ENCODE measurements at regions not wholly inside any gene's neighbourhood (a gene's known extent, or its start where the extent isn't known, plus 50 kb on each side); places are given as distances from the start of the nearest gene placed in this dataset.

- DNase-seq (ENCODE audit: low spot score) = no peak
Observed at GRCh38 chrX:65034292-65034667, 58.0 kb upstream of the ZC4H2 start.

Data from CD4-positive, alpha-beta T cell treated with Interleukin-6 at 100 ng/mL for 8 hours (primary cell).